Neural progenitor cell (in vitro differentiated cells): ENCODE measurements at regions not wholly inside any gene's neighbourhood (a gene's known extent, or its start where the extent isn't known, plus 50 kb on each side); places are given as distances from the start of the nearest gene placed in this dataset.
A peak's percentile ranks its signal among the peaks of the same experiment; 100 is the strongest.

Source experiments
- DNase-seq: peaks from one replicate; pipeline ENCODE4 v3.0.0-alpha.2; 2016; ENCODE audit warnings: low spot score
- H2AFZ ChIP-seq: fragments of 200-600 bp; sonication (generic); replicated peaks from 2 replicates; pipeline ENCODE4 v1.6.1; 2016; ENCODE audit warnings: antibody characterized with exemption
- H3F3A ChIP-seq: fragments of 200-600 bp; sonication (generic); 2 replicates; pipeline ENCODE4 v1.6.1; 2016; ENCODE audit warnings: antibody characterized with exemption, low read depth
- H3K27ac ChIP-seq: fragments of 200-600 bp; sonication (generic); 2 replicates; pipeline ENCODE4 v1.5.1; 2016; ENCODE audit warnings: mild to moderate bottlenecking
- H3K27me3 ChIP-seq: fragments of 200-600 bp; sonication (generic); 2 replicates; pipeline ENCODE4 v1.6.1; 2016; ENCODE audit warnings: mild to moderate bottlenecking, moderate library complexity
- H3K36me3 ChIP-seq: fragments of 200-600 bp; sonication (generic); 2 replicates; pipeline ENCODE4 v1.5.1; 2016
- H3K4me1 ChIP-seq: fragments of 200-600 bp; sonication (generic); 2 replicates; pipeline ENCODE4 v1.6.1; 2016; ENCODE audit warnings: mixed run types
- H3K4me2 ChIP-seq: fragments of 200-600 bp; sonication (generic); 2 replicates; pipeline ENCODE4 v1.6.1; 2016
- H3K4me3 ChIP-seq: fragments of 200-600 bp; sonication (generic); 2 replicates; pipeline ENCODE4 v1.5.1; 2016
- H3K79me2 ChIP-seq: fragments of 200-600 bp; sonication (generic); 2 replicates; pipeline ENCODE4 v1.6.1; 2016; ENCODE audit warnings: low read depth
- H3K9ac ChIP-seq: fragments of 200-600 bp; sonication (generic); 2 replicates; pipeline ENCODE4 v1.6.1; 2016
- H3K9me3 ChIP-seq: fragments of 200-600 bp; sonication (generic); 2 replicates; pipeline ENCODE4 v1.5.1; 2016; ENCODE audit warnings: low read depth
- H4K20me1 ChIP-seq: fragments of 200-600 bp; sonication (generic); 2 replicates; pipeline ENCODE4 v1.6.1; 2016; ENCODE audit warnings: low read depth
- H3K27ac Mint-ChIP-seq: 3 replicates; pipeline ENCODE4 v1.8.0; 2021; ENCODE audit warnings: mixed read lengths
- H3K27me3 Mint-ChIP-seq: 2 replicates; pipeline ENCODE4 v1.8.0; 2022; ENCODE audit warnings: low read depth, mild to moderate bottlenecking, inconsistent platforms, moderate library complexity, mixed read lengths; ENCODE audit not compliant: insufficient read depth
- H3K36me3 Mint-ChIP-seq: 3 replicates; pipeline ENCODE4 v1.8.0; 2021; ENCODE audit warnings: mixed read lengths
- H3K4me1 Mint-ChIP-seq: 3 replicates; pipeline ENCODE4 v1.8.0; 2021; ENCODE audit warnings: mixed read lengths
- H3K4me3 Mint-ChIP-seq: 3 replicates; pipeline ENCODE4 v1.8.0; 2021; ENCODE audit warnings: mild to moderate bottlenecking, moderate library complexity, mixed read lengths
- H3K9me3 Mint-ChIP-seq: 3 replicates; pipeline ENCODE4 v1.8.0; 2020; ENCODE audit warnings: mixed read lengths
- CTCF ChIP-seq: fragments of 200-600 bp; sonication (generic); IDR thresholded peaks from 2 replicates; pipeline ENCODE4 v1.5.1; 2017; ENCODE audit warnings: antibody characterized with exemption, mild to moderate bottlenecking
- EZH2 ChIP-seq: fragments of 200-600 bp; sonication (generic); IDR thresholded peaks from 2 replicates; pipeline ENCODE4 v1.6.1; 2017; ENCODE audit warnings: antibody characterized with exemption, mild to moderate bottlenecking, moderate library complexity
- EZH2phosphoT487 ChIP-seq: fragments of 200-600 bp; sonication (generic); IDR thresholded peaks from 2 replicates; pipeline ENCODE4 v1.6.1; 2017; ENCODE audit warnings: antibody characterized with exemption

DNA sequence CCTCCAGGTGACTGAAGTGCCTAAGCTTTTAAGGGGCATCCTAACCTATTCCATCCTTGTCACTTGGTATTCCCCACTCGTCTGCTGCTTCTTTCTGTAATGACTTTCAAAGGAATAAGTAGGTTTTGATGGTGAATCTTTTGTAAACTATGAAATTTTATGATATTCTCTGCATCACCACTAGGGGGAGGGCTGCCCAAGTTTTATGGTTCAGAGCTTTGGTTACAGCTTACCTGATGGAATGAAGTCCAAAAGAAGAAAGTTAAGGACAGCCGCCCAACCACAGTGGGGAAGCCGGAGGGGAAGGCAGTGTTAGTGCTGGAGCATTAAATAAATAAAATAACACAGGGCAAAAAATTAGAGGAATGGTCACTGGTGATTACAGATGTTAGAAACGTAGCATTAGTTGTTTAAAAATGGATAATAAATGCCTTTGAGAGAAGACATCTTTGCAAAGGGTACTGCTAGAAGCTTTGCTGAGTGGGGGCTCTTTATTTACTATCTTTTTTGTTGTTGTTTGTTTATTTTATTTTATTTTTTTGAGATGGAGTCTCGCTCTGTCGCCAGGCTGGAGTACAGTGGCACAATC lies 204.9 kb downstream of the GBA3 start:
- Histone ChIP-seq H3K9ac (no peak overlapping the region), H3K27me3 (peaks cover 3% of the 10 kb centered on the region), H3K4me3 (no peak overlapping the region), H3K79me2 (no peaks in the 10 kb centered on the region), H3K9me3 (no peaks in the 10 kb centered on the region), H3K4me2 (no peak overlapping the region), H4K20me1 (no peaks in the 10 kb centered on the region), H3K4me1 (peaks cover 9% of the 10 kb centered on the region), H3F3A (no peaks in the 10 kb centered on the region), H3K27ac (no peak overlapping the region), H3K36me3 (no peaks in the 10 kb centered on the region), H2AFZ (no peak overlapping the region)
- TF ChIP-seq CTCF (peak; percentile 93), EZH2phosphoT487 (no peak)
- peaks cover 2% of the 10 kb centered on the region for H3K27me3 Mint-ChIP-seq
- DNase-seq, result peak; percentile 39
- H3K4me1 Mint-ChIP-seq, result peaks cover 20% of the 10 kb centered on the region
- H3K9me3 Mint-ChIP-seq, result no peaks in the 10 kb centered on the region
- H3K27ac Mint-ChIP-seq, result no peak overlapping the region
- H3K36me3 Mint-ChIP-seq, result no peaks in the 10 kb centered on the region
- no peak overlapping the region for H3K4me3 Mint-ChIP-seq

DNA sequence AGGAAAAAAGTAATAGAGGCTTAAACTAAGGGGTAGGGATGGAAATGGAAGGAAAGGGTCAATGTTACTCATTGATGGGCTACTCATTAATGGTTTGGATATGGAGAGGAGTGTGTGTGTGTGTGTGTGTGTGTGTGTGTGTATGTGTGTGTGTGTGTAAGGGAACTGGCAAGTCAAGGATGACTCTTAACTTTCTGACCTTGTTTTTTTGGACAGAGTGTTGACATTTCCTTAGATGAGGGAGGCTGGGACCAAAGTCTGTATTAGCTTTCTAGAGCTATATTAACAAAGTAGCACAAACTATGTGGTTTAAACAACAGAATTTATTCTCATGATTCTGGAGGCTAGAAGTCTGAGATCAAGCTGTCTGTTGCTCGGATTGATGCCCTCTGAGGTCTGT lies 202.7 kb downstream of the GBA3 start:
- H3K79me2 ChIP-seq, result no peaks in the 10 kb centered on the region
- Mint-ChIP-seq H3K4me1 (peaks cover 7% of the 10 kb centered on the region), H3K4me3 (no peak overlapping the region), H3K27me3 (peaks cover 2% of the 10 kb centered on the region), H3K27ac (no peak overlapping the region), H3K36me3 (no peaks in the 10 kb centered on the region), H3K9me3 (peaks cover 11% of the 10 kb centered on the region)
- no peaks in the 10 kb centered on the region for H3F3A ChIP-seq
- peaks cover 6% of the 10 kb centered on the region for H3K9me3 ChIP-seq
- H3K4me1 ChIP-seq, result peaks cover under 1% of the 10 kb centered on the region
- TF ChIP-seq EZH2phosphoT487 (no peak), EZH2 (no peak), CTCF (no peak)
- H3K9ac ChIP-seq, result no peak overlapping the region
- no peak overlapping the region for H3K4me2 ChIP-seq
- H3K27ac ChIP-seq, result no peak overlapping the region
- no peak overlapping the region for H2AFZ ChIP-seq
- peaks cover 3% of the 10 kb centered on the region for H3K27me3 ChIP-seq
- no peak for DNase-seq
- H3K4me3 ChIP-seq, result no peak overlapping the region
- no peaks in the 10 kb centered on the region for H4K20me1 ChIP-seq
- H3K36me3 ChIP-seq, result no peaks in the 10 kb centered on the region

DNA sequence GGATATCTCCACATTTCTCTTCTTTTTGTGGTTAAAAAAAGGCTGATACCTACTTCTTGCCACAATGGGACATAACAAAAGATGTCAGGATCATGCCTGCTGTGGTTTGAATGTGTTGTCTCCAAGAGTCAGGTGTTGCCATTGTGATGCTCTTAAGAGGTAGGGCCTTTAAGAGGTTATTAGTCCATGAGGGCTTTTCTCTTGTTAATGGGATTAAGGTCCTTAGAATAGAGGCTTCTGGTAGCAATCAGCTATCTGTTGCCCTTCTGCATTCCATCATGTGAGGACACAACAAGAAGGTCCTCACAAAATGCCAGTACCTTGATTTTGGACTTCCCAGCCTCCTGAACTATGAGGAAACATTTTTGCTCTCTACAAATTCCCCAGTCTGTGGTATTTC lies 191.4 kb downstream of the GBA3 start:
- peaks cover 2% of the 10 kb centered on the region for H3K9me3 Mint-ChIP-seq
- H3K27ac Mint-ChIP-seq, result no peak overlapping the region
- no peaks in the 10 kb centered on the region for H4K20me1 ChIP-seq
- no peak overlapping the region for H3K9ac ChIP-seq
- H2AFZ ChIP-seq, result no peak overlapping the region
- H3K4me3 Mint-ChIP-seq, result no peak overlapping the region
- H3K36me3 ChIP-seq, result no peaks in the 10 kb centered on the region
- H3K4me1 ChIP-seq, result peaks cover 13% of the 10 kb centered on the region
- H3K4me1 Mint-ChIP-seq, result peaks cover 9% of the 10 kb centered on the region
- H3K4me2 ChIP-seq, result no peak overlapping the region
- H3K4me3 ChIP-seq, result no peak overlapping the region
- no peaks in the 10 kb centered on the region for H3K27me3 ChIP-seq
- no peaks in the 10 kb centered on the region for H3K27me3 Mint-ChIP-seq
- no peaks in the 10 kb centered on the region for H3K79me2 ChIP-seq
- peak; percentile 53 for DNase-seq
- peaks cover 4% of the 10 kb centered on the region for H3K9me3 ChIP-seq
- peaks cover 18% of the 10 kb centered on the region for H3F3A ChIP-seq
- no peaks in the 10 kb centered on the region for H3K36me3 Mint-ChIP-seq
- no peak overlapping the region for H3K27ac ChIP-seq
- TF ChIP-seq EZH2phosphoT487 (peak; percentile 72), EZH2 (no peak)

- Mint-ChIP-seq H3K27me3 (no peaks in the 10 kb centered on the region), H3K36me3 (no peaks in the 10 kb centered on the region), H3K27ac (no peak overlapping the region), H3K9me3 (peaks cover 2% of the 10 kb centered on the region), H3K4me1 (peaks cover 9% of the 10 kb centered on the region), H3K4me3 (no peak overlapping the region)
- H3K79me2 ChIP-seq, result no peaks in the 10 kb centered on the region
- H3K9ac ChIP-seq, result no peak overlapping the region
- no peaks in the 10 kb centered on the region for H3K27me3 ChIP-seq
- H3K9me3 ChIP-seq, result peaks cover 4% of the 10 kb centered on the region
- peak overlapping the region; percentile 4 for H3K4me2 ChIP-seq
- H3F3A ChIP-seq, result peaks cover 18% of the 10 kb centered on the region
- H3K27ac ChIP-seq, result no peak overlapping the region
- no peak for DNase-seq
- no peak overlapping the region for H3K4me3 ChIP-seq
- TF ChIP-seq EZH2phosphoT487 (no peak), EZH2 (no peak), CTCF (no peak)
- no peak overlapping the region for H2AFZ ChIP-seq
- H3K4me1 ChIP-seq, result peaks cover 13% of the 10 kb centered on the region
- H4K20me1 ChIP-seq, result no peaks in the 10 kb centered on the region
- no peaks in the 10 kb centered on the region for H3K36me3 ChIP-seq
Observed at GRCh38 chr4:22881411-22881810, 188.7 kb downstream of the GBA3 start.
